ENCODE measurements at regions not wholly inside any gene's neighbourhood (a gene's known extent, or its start where the extent isn't known, plus 50 kb on each side); places are given as distances from the start of the nearest gene placed in this dataset.
"Not testable (repeated sequence)": the region's sequence is repeated elsewhere in the genome, so short reads cannot be mapped to it uniquely, and the experiment has no call there.

GRCh38 chr3:17823036-17823435, 80.6 kb upstream of the TBC1D5 start:
- Histone ChIP-seq H3K36me3 (ENCODE audit: insufficient read depth in 1 of 2, low read depth in 1 of 2) (no peaks in the 10 kb centered on the region), H3K4me1 (no peaks in the 10 kb centered on the region), H3K27ac (no peak overlapping the region), H3K9me3 (no peaks in the 10 kb centered on the region), H3K27me3 (ENCODE audit: insufficient read depth in 3 of 3, low read length in 2 of 3) (no peaks in the 10 kb centered on the region), H3K4me3 (no peak overlapping the region)
- intact Hi-C loops (cut with DNase I): no loop called here
- ATAC-seq: no peak
- TF ChIP-seq, protein P1, sequence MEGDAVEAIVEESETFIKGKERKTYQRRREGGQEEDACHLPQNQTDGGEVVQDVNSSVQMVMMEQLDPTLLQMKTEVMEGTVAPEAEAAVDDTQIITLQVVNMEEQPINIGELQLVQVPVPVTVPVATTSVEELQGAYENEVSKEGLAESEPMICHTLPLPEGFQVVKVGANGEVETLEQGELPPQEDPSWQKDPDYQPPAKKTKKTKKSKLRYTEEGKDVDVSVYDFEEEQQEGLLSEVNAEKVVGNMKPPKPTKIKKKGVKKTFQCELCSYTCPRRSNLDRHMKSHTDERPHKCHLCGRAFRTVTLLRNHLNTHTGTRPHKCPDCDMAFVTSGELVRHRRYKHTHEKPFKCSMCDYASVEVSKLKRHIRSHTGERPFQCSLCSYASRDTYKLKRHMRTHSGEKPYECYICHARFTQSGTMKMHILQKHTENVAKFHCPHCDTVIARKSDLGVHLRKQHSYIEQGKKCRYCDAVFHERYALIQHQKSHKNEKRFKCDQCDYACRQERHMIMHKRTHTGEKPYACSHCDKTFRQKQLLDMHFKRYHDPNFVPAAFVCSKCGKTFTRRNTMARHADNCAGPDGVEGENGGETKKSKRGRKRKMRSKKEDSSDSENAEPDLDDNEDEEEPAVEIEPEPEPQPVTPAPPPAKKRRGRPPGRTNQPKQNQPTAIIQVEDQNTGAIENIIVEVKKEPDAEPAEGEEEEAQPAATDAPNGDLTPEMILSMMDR (IDR thresholded peaks at IDR 0.05): no peak
- DNase-seq: no peak
- 79 to 83% (median 82%) methylated on average over 4 of the region's 4 CpGs for WGBS, 3 donors

DNA sequence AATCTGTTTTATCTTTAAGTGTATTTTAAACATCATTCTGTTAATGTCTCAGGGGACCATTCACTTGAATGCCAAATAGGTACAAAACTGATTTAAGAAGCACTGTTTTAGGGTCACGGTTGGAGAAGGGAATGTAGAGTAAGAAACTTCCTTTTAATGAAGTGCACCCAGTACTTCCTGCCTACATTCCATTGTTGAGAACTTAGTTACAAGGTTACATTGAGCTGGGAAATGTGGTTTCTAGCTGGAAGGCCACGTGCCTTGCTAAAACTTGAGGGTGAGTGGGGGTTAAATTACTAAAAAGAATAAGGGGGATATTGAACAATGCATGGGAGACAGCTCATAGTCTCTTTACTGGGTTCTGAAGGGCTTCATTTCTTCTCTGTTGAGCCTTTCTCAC, 78.3 kb upstream of the TBC1D5 start:
- Histone ChIP-seq H3K27ac (no peak overlapping the region), H3K4me1 (no peaks in the 10 kb centered on the region), H3K9me3 (no peaks in the 10 kb centered on the region), H3K27me3 (ENCODE audit: insufficient read depth in 3 of 3, low read length in 2 of 3) (no peaks in the 10 kb centered on the region), H3K4me3 (no peak overlapping the region), H3K36me3 (ENCODE audit: insufficient read depth in 1 of 2, low read depth in 1 of 2) (no peaks in the 10 kb centered on the region)
- ATAC-seq (no peak), DNase-seq (no peak)
- intact Hi-C loops (cut with DNase I): no loop called here
- TF ChIP-seq, protein P1 (IDR thresholded peaks at IDR 0.05): no peak
- WGBS, 3 donors: 35 to 44% (median 42%) methylated on average over 2 of the region's 2 CpGs

GRCh38 chr3:17820275-17820674, 77.8 kb upstream of the TBC1D5 start:
- ATAC-seq (no peak), DNase-seq (no peak)
- no peaks in the 10 kb centered on the region for H3K36me3 ChIP-seq (ENCODE audit: insufficient read depth in 1 of 2, low read depth in 1 of 2)
- H3K27ac ChIP-seq: no peak overlapping the region
- TF ChIP-seq, protein P1 (IDR thresholded peaks at IDR 0.05): no peak
- no peak overlapping the region for H3K4me3 ChIP-seq
- H3K27me3 ChIP-seq (ENCODE audit: insufficient read depth in 3 of 3, low read length in 2 of 3): no peaks in the 10 kb centered on the region
- intact Hi-C loops (cut with DNase I): no loop called here
- no peaks in the 10 kb centered on the region for H3K9me3 ChIP-seq
- no peaks in the 10 kb centered on the region for H3K4me1 ChIP-seq

- H3K27me3 ChIP-seq (ENCODE audit: insufficient read depth in 3 of 3, low read length in 2 of 3); H3K9me3 ChIP-seq; H3K27ac ChIP-seq; H3K36me3 ChIP-seq (ENCODE audit: insufficient read depth in 1 of 2, low read depth in 1 of 2); intact Hi-C loops (cut with DNase I); H3K4me3 ChIP-seq; H3K4me1 ChIP-seq; ATAC-seq; DNase-seq: not testable (repeated sequence)
- WGBS, 3 donors: 94 to 97% (median 95%) methylated on average over 18 to 20 of the region's 20 CpGs
Observed at GRCh38 chr3:17817973-17818372, 75.5 kb upstream of the TBC1D5 start.

GRCh38 chr3:17817545-17817944, 75.1 kb upstream of the TBC1D5 start:
- WGBS, 3 donors: 93 to 100% (median 98%) methylated on average over 8 to 9 of the region's 9 CpGs
- H3K27ac ChIP-seq: no peak overlapping the region
- intact Hi-C loops (cut with DNase I): no loop called here
- H3K36me3 ChIP-seq (ENCODE audit: insufficient read depth in 1 of 2, low read depth in 1 of 2): no peaks in the 10 kb centered on the region
- no peak for ATAC-seq
- H3K9me3 ChIP-seq: no peaks in the 10 kb centered on the region
- DNase-seq: no peak
- no peaks in the 10 kb centered on the region for H3K27me3 ChIP-seq (ENCODE audit: insufficient read depth in 3 of 3, low read length in 2 of 3)
- TF ChIP-seq, protein P1 (IDR thresholded peaks at IDR 0.05): no peak
- no peak overlapping the region for H3K4me3 ChIP-seq
- H3K4me1 ChIP-seq: no peaks in the 10 kb centered on the region

GRCh38 chr3:17816839-17817238, 74.4 kb upstream of the TBC1D5 start:
- H3K9me3 ChIP-seq; H3K4me3 ChIP-seq; H3K27ac ChIP-seq; ATAC-seq; H3K36me3 ChIP-seq (ENCODE audit: insufficient read depth in 1 of 2, low read depth in 1 of 2); H3K27me3 ChIP-seq (ENCODE audit: insufficient read depth in 3 of 3, low read length in 2 of 3); H3K4me1 ChIP-seq; DNase-seq; intact Hi-C loops (cut with DNase I): not testable (repeated sequence)
- 82 to 86% (median 85%) methylated on average over 3 of the region's 3 CpGs for WGBS, 3 donors

GRCh38 chr3:17812328-17812727, 69.9 kb upstream of the TBC1D5 start:
- H3K9me3 ChIP-seq; H3K36me3 ChIP-seq (ENCODE audit: insufficient read depth in 1 of 2, low read depth in 1 of 2); H3K27me3 ChIP-seq (ENCODE audit: insufficient read depth in 3 of 3, low read length in 2 of 3); intact Hi-C loops (cut with DNase I); DNase-seq; H3K27ac ChIP-seq; H3K4me3 ChIP-seq; ATAC-seq; H3K4me1 ChIP-seq: not testable (repeated sequence)
- WGBS, 3 donors: 90 to 91% (median 91%) methylated on average over 6 to 7 of the region's 7 CpGs
